B cell (primary cell): ENCODE measurements at regions not wholly inside any gene's neighbourhood (a gene's known extent, or its start where the extent isn't known, plus 50 kb on each side); places are given as distances from the start of the nearest gene placed in this dataset.

ENCODE experiments used
- ATAC-seq: fragments of 200-7000 bp; cut with Tn5 transposase; one replicate; pipeline ENCODE4 v1.10.0; 2021; ENCODE audit warnings: low read depth, mild to moderate bottlenecking, moderate number of reproducible peaks, moderate library complexity
- CTCF ChIA-PET: fragments of 350-600 bp; sonication (Branson Sonifier 250); formaldehyde crosslinking; loops from one replicate; lab custom pipeline; 2021; ENCODE audit warnings: antibody characterized with exemption, inconsistent platforms; lab: Charles Lee
- POLR2A ChIA-PET: fragments of 350-600 bp; sonication (Branson Sonifier 250); formaldehyde crosslinking; loops from one replicate; lab custom pipeline; 2021; ENCODE audit warnings: antibody characterized with exemption; lab: Charles Lee
- DNase-seq: peaks from one replicate; pipeline ENCODE4 v3.0.0; 2013
- H2AFZ ChIP-seq: 2 replicates; pipeline ENCODE4 v1.6.1; 2012; ENCODE audit warnings: mild to moderate bottlenecking, low read depth, low read length; ENCODE audit not compliant: insufficient read depth, poor library complexity, severe bottlenecking
- H3K27ac ChIP-seq, 2 donors: 1 replicate in 1 of 2; 2 replicates in 1 of 2; pipeline ENCODE4 v1.5.1; 2012 to 2013; ENCODE audit warnings: low read length in 2 of 2, mild to moderate bottlenecking in 2 of 2, moderate library complexity in 1 of 2
- H3K27me3 ChIP-seq, 4 experiments: fragments of 200-600 bp in 1 of 4; sonication (generic) in 1 of 4; replicated peaks in 1 of 4; 1 replicate in 2 of 4; 2 replicates in 2 of 4; pipeline versions ENCODE4 v1.6.1 to v1.7.0; 2013 to 2016; ENCODE audit warnings: low read length in 3 of 4, mild to moderate bottlenecking in 2 of 4, mixed read lengths in 1 of 4, moderate library complexity in 1 of 4; ENCODE audit not compliant: insufficient read depth in 4 of 4, control insufficient read depth in 3 of 4; ENCODE audit errors: control extremely low read depth in 1 of 4
- H3K36me3 ChIP-seq, 2 experiments: replicated peaks in 1 of 2; 1 replicate in 1 of 2; 2 replicates in 1 of 2; pipeline versions ENCODE4 v1.6.1 to v1.7.1; 2013; ENCODE audit warnings: low read length in 1 of 2; ENCODE audit not compliant: insufficient read depth in 2 of 2, control insufficient read depth in 1 of 2; ENCODE audit errors: control extremely low read depth in 1 of 2, extremely low read depth in 1 of 2
- H3K4me1 ChIP-seq, 2 donors: fragments of 200-600 bp in 1 of 2; sonication (generic) in 1 of 2; 1 replicate in 1 of 2; 2 replicates in 1 of 2; pipeline versions ENCODE4 v1.5.1 to v1.6.1; 2013 to 2017; ENCODE audit warnings: low read length in 2 of 2; ENCODE audit not compliant: control insufficient read depth in 2 of 2, insufficient read depth in 2 of 2
- H3K4me2 ChIP-seq: replicated peaks from 2 replicates; pipeline ENCODE3; 2012; ENCODE audit warnings: mild to moderate bottlenecking, low read depth, low read length; ENCODE audit not compliant: poor library complexity, severe bottlenecking
- H3K4me3 ChIP-seq, 5 experiments: fragments of 200-600 bp in 1 of 5; sonication (generic) in 1 of 5; 1 replicate in 3 of 5; 2 replicates in 2 of 5; pipeline versions ENCODE4 v1.5.1 to v1.7.0; 2011 to 2016; ENCODE audit warnings: low read length in 4 of 5, mild to moderate bottlenecking in 4 of 5, low read depth in 2 of 5, control low read depth in 1 of 5, moderate library complexity in 1 of 5; ENCODE audit not compliant: insufficient read depth in 1 of 5; ENCODE audit errors: control extremely low read depth in 1 of 5, extremely low read depth in 1 of 5
- H3K79me2 ChIP-seq: fragments of 200-600 bp; sonication (generic); one replicate; pipeline ENCODE4 v1.6.0; 2016; ENCODE audit warnings: low read length; ENCODE audit not compliant: control insufficient read depth, insufficient read depth
- H3K9ac ChIP-seq: fragments of 200-600 bp; sonication (generic); 2 replicates; pipeline ENCODE4 v1.6.1; 2017; ENCODE audit warnings: mild to moderate bottlenecking, low read length, moderate library complexity
- H3K9me3 ChIP-seq, 3 donors: one replicate each; pipeline versions ENCODE4 v1.6.1 to v1.7.1; 2013; ENCODE audit warnings: low read length in 2 of 3; ENCODE audit not compliant: control insufficient read depth in 2 of 3, insufficient read depth in 1 of 3; ENCODE audit errors: control extremely low read depth in 1 of 3
- H4K20me1 ChIP-seq: 2 replicates; pipeline ENCODE4 v1.6.0; 2012; ENCODE audit warnings: mild to moderate bottlenecking, low read length; ENCODE audit not compliant: insufficient read depth, control insufficient read depth, poor library complexity, severe bottlenecking
- H3K27ac Mint-ChIP-seq: one replicate; pipeline ENCODE4 v1.8.0; 2021; ENCODE audit warnings: mixed read lengths
- H3K27me3 Mint-ChIP-seq: one replicate; pipeline ENCODE4 v1.8.0; 2021; ENCODE audit warnings: mixed read lengths
- H3K4me1 Mint-ChIP-seq: one replicate; pipeline ENCODE4 v1.8.0; 2021; ENCODE audit warnings: mixed read lengths
- H3K4me3 Mint-ChIP-seq: one replicate; pipeline ENCODE4 v1.8.0; 2021; ENCODE audit warnings: mixed read lengths
- H3K9me3 Mint-ChIP-seq: one replicate; pipeline ENCODE4 v1.8.0; 2022; ENCODE audit warnings: mixed read lengths; ENCODE audit not compliant: insufficient read depth
- EZH2 ChIP-seq: IDR thresholded peaks from 2 replicates; pipeline ENCODE4 v1.6.1; 2012; ENCODE audit warnings: borderline replicate concordance, low read depth, mild to moderate bottlenecking, moderate library complexity, low read length; ENCODE audit not compliant: insufficient read depth, poor library complexity, severe bottlenecking
- WGBS: methylation state at CpG from one replicate; pipeline ENCODE4 v1.1.5; 2013; ENCODE audit warnings: missing lambda C conversion rate; ENCODE audit not compliant: insufficient coverage; 5-methylcytosine and 5-hydroxymethylcytosine counted together
- intact Hi-C: fragments of 100-400 bp; cut with micrococcal nuclease; formaldehyde crosslinking; loops from one replicate; pipeline ENCODE4 v1.10.0; 2022
- TF ChIP-seq, protein P1 (sequence below): fragments of 200-600 bp; IDR thresholded peaks from one replicate; pipeline ENCODE4 v1.8.0; 2022; ENCODE audit warnings: antibody characterized with exemption, mild to moderate bottlenecking

DNA sequence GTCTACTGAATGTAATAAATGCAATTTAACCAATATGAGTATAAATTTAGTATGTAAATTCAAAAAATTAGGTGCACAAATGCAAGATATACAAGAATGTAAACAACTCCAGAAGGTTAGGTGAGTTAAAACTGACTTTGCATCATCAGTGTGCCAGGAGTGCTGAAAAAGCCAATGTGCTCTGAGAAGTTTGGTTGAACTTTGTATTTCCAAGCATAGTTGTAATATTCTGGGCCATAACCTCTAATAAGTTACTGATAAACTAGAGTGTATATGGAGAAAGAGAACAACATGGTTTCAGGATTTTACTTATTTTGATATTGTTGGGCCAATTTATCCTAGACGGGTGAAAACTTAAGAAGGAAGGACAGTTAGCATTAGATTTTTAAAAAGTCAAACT is 876.9 kb upstream of the GHITM start:
- no peak for DNase-seq
- Mint-ChIP-seq H3K27me3 (no peaks in the 10 kb centered on the region), H3K4me3 (no peak overlapping the region), H3K27ac (no peak overlapping the region), H3K9me3 (peaks cover 2% of the 10 kb centered on the region), H3K4me1 (no peaks in the 10 kb centered on the region)
- peaks cover 0 to 3% (median 0%) of the 10 kb centered on the region in 3 donors for H3K9me3 ChIP-seq
- H3K36me3 ChIP-seq, result no peaks in the 10 kb centered on the region
- H3K9ac ChIP-seq, result no peak overlapping the region
- no peak overlapping the region for H3K4me3 ChIP-seq
- no peaks in the 10 kb centered on the region for H3K4me1 ChIP-seq
- H3K27me3 ChIP-seq, result no peaks in the 10 kb centered on the region
- H3K27ac ChIP-seq, result no peak overlapping the region
- POLR2A ChIA-PET, result no interaction called here
- no peaks in the 10 kb centered on the region for H4K20me1 ChIP-seq
- no peak overlapping the region for H3K4me2 ChIP-seq
- ATAC-seq, result no peak
- CTCF ChIA-PET, result no interaction called here
- H3K79me2 ChIP-seq, result no peaks in the 10 kb centered on the region
- no CpG with 5 or more reads among the region's 1 CpG for WGBS
- no peak overlapping the region for H2AFZ ChIP-seq
- intact Hi-C loops, result no loop called here
- TF ChIP-seq, protein P1, sequence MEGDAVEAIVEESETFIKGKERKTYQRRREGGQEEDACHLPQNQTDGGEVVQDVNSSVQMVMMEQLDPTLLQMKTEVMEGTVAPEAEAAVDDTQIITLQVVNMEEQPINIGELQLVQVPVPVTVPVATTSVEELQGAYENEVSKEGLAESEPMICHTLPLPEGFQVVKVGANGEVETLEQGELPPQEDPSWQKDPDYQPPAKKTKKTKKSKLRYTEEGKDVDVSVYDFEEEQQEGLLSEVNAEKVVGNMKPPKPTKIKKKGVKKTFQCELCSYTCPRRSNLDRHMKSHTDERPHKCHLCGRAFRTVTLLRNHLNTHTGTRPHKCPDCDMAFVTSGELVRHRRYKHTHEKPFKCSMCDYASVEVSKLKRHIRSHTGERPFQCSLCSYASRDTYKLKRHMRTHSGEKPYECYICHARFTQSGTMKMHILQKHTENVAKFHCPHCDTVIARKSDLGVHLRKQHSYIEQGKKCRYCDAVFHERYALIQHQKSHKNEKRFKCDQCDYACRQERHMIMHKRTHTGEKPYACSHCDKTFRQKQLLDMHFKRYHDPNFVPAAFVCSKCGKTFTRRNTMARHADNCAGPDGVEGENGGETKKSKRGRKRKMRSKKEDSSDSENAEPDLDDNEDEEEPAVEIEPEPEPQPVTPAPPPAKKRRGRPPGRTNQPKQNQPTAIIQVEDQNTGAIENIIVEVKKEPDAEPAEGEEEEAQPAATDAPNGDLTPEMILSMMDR, result no peak
- TF ChIP-seq EZH2, result no peak

DNA sequence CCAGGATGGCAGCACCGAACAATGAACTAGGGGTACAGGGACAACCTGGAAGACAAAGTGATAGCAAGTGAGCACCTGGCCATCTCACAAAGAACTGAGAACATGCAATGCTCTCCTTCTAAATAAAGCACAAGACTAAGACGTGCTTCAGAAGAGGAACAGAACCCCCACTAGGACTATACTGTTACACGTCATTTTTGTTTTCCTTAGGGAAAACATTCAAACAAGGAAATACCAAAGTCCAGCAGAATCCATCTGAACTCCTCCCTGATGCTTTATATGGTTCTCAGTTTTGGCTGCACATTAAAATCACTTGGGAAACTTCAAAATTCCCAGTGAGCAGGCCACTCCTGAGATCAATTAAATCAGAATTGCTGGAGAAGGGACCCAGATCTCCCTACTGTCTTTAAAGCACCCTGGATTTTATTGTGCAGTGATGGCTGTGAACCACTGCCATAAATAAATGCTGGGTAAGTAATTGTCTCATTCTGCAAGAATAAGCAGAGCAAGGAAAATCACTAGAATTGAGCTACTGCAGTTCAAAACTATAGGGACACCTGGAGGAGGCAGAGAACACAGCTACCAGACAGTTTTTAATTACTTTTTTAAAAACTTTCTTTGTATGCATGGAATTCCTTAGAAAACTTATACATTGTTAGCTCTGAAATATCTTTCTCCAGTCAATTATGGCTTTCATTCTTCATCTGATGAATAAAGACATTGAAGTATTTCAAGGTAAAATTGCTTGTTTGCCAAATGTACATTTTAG is 866.5 kb upstream of the GHITM start:
- ATAC-seq, result no peak
- Histone ChIP-seq H2AFZ (no peak overlapping the region), H3K4me2 (no peak overlapping the region), H3K4me3 (no peak overlapping the region), H3K9me3 (no peaks in the 10 kb centered on the region), H3K36me3 (no peaks in the 10 kb centered on the region), H3K79me2 (no peaks in the 10 kb centered on the region), H3K4me1 (no peaks in the 10 kb centered on the region), H3K27ac (no peak overlapping the region), H3K27me3 (no peaks in the 10 kb centered on the region), H4K20me1 (no peaks in the 10 kb centered on the region), H3K9ac (no peak overlapping the region)
- POLR2A ChIA-PET, result no interaction called here
- no peaks in the 10 kb centered on the region for H3K4me1 Mint-ChIP-seq
- no peaks in the 10 kb centered on the region for H3K9me3 Mint-ChIP-seq
- no peak for TF ChIP-seq EZH2
- TF ChIP-seq, protein P1, result no peak
- WGBS, result 92% methylated on average over 1 of the region's 3 CpGs
- H3K27me3 Mint-ChIP-seq, result no peaks in the 10 kb centered on the region
- no peak for DNase-seq
- CTCF ChIA-PET, result no interaction called here
- intact Hi-C loops, result no loop called here
- no peak overlapping the region for H3K4me3 Mint-ChIP-seq
- no peak overlapping the region for H3K27ac Mint-ChIP-seq
